ENCODE measurements at regions not wholly inside any gene's neighbourhood (a gene's known extent, or its start where the extent isn't known, plus 50 kb on each side); places are given as distances from the start of the nearest gene placed in this dataset.

DNA sequence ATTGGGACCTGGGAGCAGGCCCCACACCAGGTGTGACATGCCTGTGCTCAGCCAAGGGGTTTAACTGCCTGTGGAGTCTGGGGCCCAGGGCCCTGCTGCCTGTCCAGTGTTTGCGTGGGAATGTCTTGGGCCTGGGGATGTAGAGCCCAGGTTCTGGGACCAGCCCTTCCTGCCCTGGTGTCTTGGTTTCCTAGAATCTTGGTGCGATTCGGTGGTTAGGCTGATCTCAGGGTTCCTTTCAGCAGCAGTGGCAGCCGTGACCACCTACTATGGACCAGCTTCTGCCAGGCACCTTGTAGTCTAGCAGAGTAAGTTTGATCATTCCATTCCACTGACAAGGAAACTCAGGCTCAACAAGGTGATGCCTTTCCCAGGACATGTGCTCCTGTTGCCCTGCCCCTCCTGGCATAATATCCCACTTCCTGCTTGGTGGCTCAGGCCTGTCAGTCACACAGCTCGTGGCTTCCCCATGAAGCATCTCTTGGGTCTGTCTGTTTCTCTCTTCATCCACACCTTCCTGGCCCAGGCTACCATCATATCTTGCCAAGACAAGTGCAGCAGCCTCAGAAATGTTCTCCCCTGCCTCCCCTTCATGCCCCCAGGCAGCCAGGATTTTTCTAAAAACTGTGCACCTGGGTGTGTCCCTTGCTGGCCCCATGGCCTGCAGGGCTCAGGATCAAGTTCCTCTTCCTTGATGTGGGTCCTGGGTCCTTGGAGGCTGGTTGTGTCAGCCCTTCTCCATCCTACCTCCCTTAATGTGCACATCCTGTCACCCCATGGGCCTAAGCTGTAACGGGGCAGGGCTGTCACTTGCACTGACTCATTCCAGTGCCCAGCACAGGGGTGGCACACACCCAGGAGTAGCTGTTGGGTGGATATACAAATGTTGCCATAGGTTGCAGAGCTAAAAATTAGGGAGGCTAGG lies 101.6 kb downstream of the SLC25A47 start:
- TF ChIP-seq, protein P1, sequence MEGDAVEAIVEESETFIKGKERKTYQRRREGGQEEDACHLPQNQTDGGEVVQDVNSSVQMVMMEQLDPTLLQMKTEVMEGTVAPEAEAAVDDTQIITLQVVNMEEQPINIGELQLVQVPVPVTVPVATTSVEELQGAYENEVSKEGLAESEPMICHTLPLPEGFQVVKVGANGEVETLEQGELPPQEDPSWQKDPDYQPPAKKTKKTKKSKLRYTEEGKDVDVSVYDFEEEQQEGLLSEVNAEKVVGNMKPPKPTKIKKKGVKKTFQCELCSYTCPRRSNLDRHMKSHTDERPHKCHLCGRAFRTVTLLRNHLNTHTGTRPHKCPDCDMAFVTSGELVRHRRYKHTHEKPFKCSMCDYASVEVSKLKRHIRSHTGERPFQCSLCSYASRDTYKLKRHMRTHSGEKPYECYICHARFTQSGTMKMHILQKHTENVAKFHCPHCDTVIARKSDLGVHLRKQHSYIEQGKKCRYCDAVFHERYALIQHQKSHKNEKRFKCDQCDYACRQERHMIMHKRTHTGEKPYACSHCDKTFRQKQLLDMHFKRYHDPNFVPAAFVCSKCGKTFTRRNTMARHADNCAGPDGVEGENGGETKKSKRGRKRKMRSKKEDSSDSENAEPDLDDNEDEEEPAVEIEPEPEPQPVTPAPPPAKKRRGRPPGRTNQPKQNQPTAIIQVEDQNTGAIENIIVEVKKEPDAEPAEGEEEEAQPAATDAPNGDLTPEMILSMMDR (IDR thresholded peaks at IDR 0.05): no peak
- H3K27ac ChIP-seq: no peak overlapping the region
- no peak overlapping the region for H3K4me3 ChIP-seq
- no peak for DNase-seq (ENCODE audit: low spot score)

DNA sequence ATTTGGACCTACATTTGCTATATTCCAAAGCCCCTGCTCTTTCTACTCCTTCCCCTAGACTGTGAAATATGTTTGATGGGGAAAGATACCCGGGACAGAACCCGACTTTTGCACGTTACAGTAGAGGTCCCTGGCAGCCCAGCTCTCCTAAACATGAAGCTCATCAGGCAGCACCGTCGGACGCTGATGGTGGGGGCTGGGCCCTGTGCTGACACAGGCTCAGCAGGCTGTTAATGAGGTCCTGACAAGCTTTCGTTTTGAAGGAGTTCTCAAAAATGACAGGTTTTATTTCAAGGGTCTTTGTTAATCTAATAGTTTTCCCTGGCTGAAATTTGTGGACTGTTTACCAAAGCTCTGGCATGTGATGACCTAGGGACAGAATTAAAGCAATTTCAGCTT lies 102.3 kb downstream of the SLC25A47 start:
- Histone ChIP-seq H3K4me3 (no peak overlapping the region), H3K27ac (no peak overlapping the region)
- TF ChIP-seq, protein P1 (IDR thresholded peaks at IDR 0.05): no peak
- DNase-seq (ENCODE audit: low spot score): no peak

DNA sequence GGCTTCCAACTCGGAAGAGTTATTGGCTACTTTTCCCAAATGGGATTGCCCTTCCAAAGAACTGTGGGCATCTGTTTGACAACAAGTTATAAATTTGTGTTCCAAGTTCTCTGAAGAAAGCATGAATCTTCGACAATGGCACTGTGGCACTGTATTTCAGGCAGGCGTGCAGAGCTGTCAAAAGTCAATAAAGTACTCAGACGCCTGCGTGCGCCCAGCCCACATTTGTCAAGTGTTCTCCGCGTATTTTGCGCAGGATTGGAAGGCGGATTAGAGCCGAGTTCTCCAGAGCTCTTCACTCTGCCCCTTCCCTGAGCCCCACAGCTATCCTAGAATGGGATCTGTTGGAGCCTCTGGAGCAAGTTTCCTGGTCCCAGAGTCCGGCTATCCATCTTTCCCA lies 103.2 kb downstream of the SLC25A47 start:
- DNase-seq (ENCODE audit: low spot score): no peak

DNA sequence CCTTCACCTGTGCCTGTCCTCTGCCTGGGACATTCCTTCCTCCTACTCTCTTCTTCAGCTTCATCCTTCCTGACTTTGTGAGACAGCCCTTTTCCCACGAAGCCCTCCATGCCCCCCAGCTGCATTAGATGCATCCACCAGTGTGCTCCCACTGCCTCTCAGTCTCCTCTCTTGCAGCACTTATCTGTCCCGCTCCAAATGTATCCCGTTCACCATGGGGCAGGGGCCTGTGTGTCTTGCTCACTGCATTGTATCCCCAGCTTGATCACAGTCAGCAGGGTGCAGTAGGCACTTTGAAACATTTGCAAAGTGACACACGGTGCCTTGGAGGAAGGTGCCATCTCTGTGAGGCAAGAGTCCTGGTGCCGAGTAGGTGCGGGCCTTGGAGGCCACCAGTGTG lies 104.0 kb downstream of the SLC25A47 start:
- no peak overlapping the region for H3K27ac ChIP-seq
- no peak overlapping the region for H3K4me3 ChIP-seq
- DNase-seq (ENCODE audit: low spot score): no peak
- TF ChIP-seq, protein P1 (IDR thresholded peaks at IDR 0.05): no peak

More for the DNA sequence above, 103.2 kb downstream of the SLC25A47 start:
- Histone ChIP-seq H3K4me3 (no peak overlapping the region), H3K27ac (no peak overlapping the region)
- TF ChIP-seq, protein P1 (IDR thresholded peaks at IDR 0.05): no peak

DNA sequence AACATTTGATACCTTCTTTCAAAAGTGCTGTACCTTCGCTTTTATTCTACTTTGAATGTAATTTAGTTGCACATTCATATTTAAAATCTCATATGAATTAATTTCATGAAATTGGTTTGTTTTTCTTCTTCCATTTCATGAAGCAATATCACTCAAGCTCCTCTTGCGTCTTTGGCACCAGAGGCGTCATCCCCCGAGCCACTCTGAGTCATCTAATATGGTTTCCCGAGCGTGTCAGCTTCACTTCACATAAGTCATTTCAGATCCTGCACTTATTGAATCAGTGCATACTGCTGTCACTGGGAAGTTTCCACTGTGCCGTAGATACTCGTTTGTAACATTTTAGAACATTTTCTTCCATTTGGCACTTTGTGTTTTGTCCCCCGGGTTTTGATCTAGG lies 105.6 kb downstream of the SLC25A47 start:
- DNase-seq (ENCODE audit: low spot score): no peak
- TF ChIP-seq, protein P1 (IDR thresholded peaks at IDR 0.05): no peak
- Histone ChIP-seq H3K27ac (no peak overlapping the region), H3K4me3 (no peak overlapping the region)

DNA sequence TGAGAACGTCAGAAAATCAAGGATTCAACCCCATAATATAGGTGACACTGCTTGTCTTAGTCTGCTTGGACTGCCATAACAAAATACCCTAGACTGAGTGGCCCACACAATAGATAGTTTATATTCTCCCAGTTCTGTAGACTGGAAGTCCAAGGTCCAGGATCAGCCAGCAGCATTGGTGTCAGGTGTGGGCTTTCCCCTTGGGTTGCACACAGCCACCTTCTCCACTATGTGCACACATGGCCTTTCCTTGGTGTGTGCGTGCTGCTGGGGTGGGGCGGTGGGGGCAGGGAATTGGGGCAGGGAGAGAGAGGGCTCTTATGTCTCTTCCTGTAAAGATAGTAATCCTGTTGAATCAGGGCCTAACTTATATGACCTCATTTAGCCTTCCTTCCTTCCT lies 106.4 kb downstream of the SLC25A47 start:
- no peak for DNase-seq (ENCODE audit: low spot score)
- no peak overlapping the region for H3K4me3 ChIP-seq

More for the DNA sequence above, 106.4 kb downstream of the SLC25A47 start:
- TF ChIP-seq, protein P1 (IDR thresholded peaks at IDR 0.05): no peak
- H3K27ac ChIP-seq: no peak overlapping the region
